H9 (cell line): ENCODE measurements at regions not wholly inside any gene's neighbourhood (a gene's known extent, or its start where the extent isn't known, plus 50 kb on each side); places are given as distances from the start of the nearest gene placed in this dataset.

Experiments
- DNase-seq: peaks from one replicate; pipeline ENCODE4 v3.0.0-alpha.2; 2017
- H2AFZ ChIP-seq: one replicate; pipeline ENCODE4 v1.6.1; 2013; ENCODE audit warnings: mild to moderate bottlenecking, low read length, control low read depth, moderate library complexity
- H2AK5ac ChIP-seq: 2 replicates; pipeline ENCODE4 v1.6.1; 2013; ENCODE audit warnings: low read length, control low read depth, mixed read lengths; ENCODE audit not compliant: insufficient read length
- H2BK120ac ChIP-seq: one replicate; pipeline ENCODE4 v1.6.1; 2013; ENCODE audit warnings: low read depth, mild to moderate bottlenecking, low read length, control low read depth, inconsistent platforms; ENCODE audit not compliant: poor library complexity, severe bottlenecking
- H2BK12ac ChIP-seq: 2 replicates; pipeline ENCODE4 v1.6.1; 2013; ENCODE audit warnings: low read length, control low read depth, mixed read lengths, low read depth; ENCODE audit not compliant: insufficient read length
- H2BK15ac ChIP-seq: 2 replicates; pipeline ENCODE4 v1.6.1; 2013; ENCODE audit warnings: low read depth, low read length, control low read depth
- H2BK20ac ChIP-seq: one replicate; pipeline ENCODE4 v1.6.1; 2013; ENCODE audit warnings: low read depth, mild to moderate bottlenecking, low read length, control low read depth, inconsistent platforms; ENCODE audit not compliant: poor library complexity, severe bottlenecking
- H2BK5ac ChIP-seq: 2 replicates; pipeline ENCODE4 v1.6.1; 2013; ENCODE audit warnings: low read length, control low read depth, mixed read lengths; ENCODE audit not compliant: insufficient read length
- H3K14ac ChIP-seq: 2 replicates; pipeline ENCODE4 v1.6.1; 2013; ENCODE audit warnings: low read length, control low read depth; ENCODE audit not compliant: insufficient read depth
- H3K18ac ChIP-seq: 2 replicates; pipeline ENCODE4 v1.6.1; 2013; ENCODE audit warnings: low read depth, mild to moderate bottlenecking, mixed read lengths, low read length, control low read depth; ENCODE audit not compliant: insufficient read length
- H3K23ac ChIP-seq: 2 replicates; pipeline ENCODE4 v1.6.1; 2013; ENCODE audit warnings: low read length, control low read depth, mixed read lengths, low read depth; ENCODE audit not compliant: insufficient read length
- H3K23me2 ChIP-seq: 2 replicates; pipeline ENCODE4 v1.6.1; 2013; ENCODE audit warnings: low read depth, mild to moderate bottlenecking, mixed read lengths, low read length, control low read depth; ENCODE audit not compliant: insufficient read length, poor library complexity, severe bottlenecking
- H3K27ac ChIP-seq: 2 replicates; pipeline ENCODE4 v1.5.1; 2013; ENCODE audit warnings: low read length, control low read depth, mixed read lengths, low read depth; ENCODE audit not compliant: insufficient read length
- H3K27me3 ChIP-seq: 2 replicates; pipeline ENCODE4 v1.6.1; 2013; ENCODE audit warnings: low read length, control low read depth, inconsistent platforms; ENCODE audit not compliant: insufficient read depth
- H3K4ac ChIP-seq: 2 replicates; pipeline ENCODE4 v1.6.1; 2013; ENCODE audit warnings: low read depth, mild to moderate bottlenecking, control low read depth, inconsistent platforms, low read length, moderate library complexity
- H3K4me1 ChIP-seq: 2 replicates; pipeline ENCODE4 v1.6.1; 2013; ENCODE audit warnings: low read length, control low read depth, inconsistent platforms; ENCODE audit not compliant: insufficient read depth
- H3K4me2 ChIP-seq: 2 replicates; pipeline ENCODE4 v1.6.1; 2013; ENCODE audit warnings: low read length, control low read depth, mixed read lengths; ENCODE audit not compliant: insufficient read length, insufficient read depth
- H3K56ac ChIP-seq: 2 replicates; pipeline ENCODE4 v1.6.1; 2013; ENCODE audit warnings: low read depth, mild to moderate bottlenecking, mixed read lengths, low read length, control low read depth; ENCODE audit not compliant: insufficient read length
- H3K79me1 ChIP-seq: 2 replicates; pipeline ENCODE4 v1.6.1; 2013; ENCODE audit warnings: low read depth, mild to moderate bottlenecking, moderate library complexity, low read length, control low read depth, inconsistent platforms; ENCODE audit not compliant: insufficient read depth, poor library complexity, severe bottlenecking
- H3K79me2 ChIP-seq: 2 replicates; pipeline ENCODE4 v1.6.1; 2013; ENCODE audit warnings: low read length, control low read depth, inconsistent platforms; ENCODE audit not compliant: insufficient read depth
- H3K9ac ChIP-seq: 2 replicates; pipeline ENCODE4 v1.6.1; 2013; ENCODE audit warnings: low read length, control low read depth, mixed read lengths; ENCODE audit not compliant: insufficient read length; ENCODE audit errors: extremely low read depth
- H3K9me3 ChIP-seq: one replicate; pipeline ENCODE4 v1.6.1; 2013; ENCODE audit warnings: low read depth, low read length, inconsistent platforms; ENCODE audit not compliant: control insufficient read depth
- H3T11ph ChIP-seq: one replicate; pipeline ENCODE4 v1.6.1; 2013; ENCODE audit warnings: mild to moderate bottlenecking, low read length, control low read depth, inconsistent platforms
- H4K20me1 ChIP-seq: one replicate; pipeline ENCODE4 v1.6.1; 2013; ENCODE audit not compliant: control insufficient read depth, insufficient read length, insufficient read depth
- H4K5ac ChIP-seq: 2 replicates; pipeline ENCODE4 v1.6.1; 2013; ENCODE audit warnings: low read depth, mild to moderate bottlenecking, mixed read lengths, low read length, control low read depth; ENCODE audit not compliant: insufficient read length
- H4K8ac ChIP-seq: replicated peaks from 2 replicates; pipeline ENCODE4 v1.6.1; 2013; ENCODE audit warnings: low read length, control low read depth, mixed read lengths, low read depth; ENCODE audit not compliant: insufficient read length
- H4K91ac ChIP-seq: 2 replicates; pipeline ENCODE4 v1.6.1; 2013; ENCODE audit warnings: low read depth, mild to moderate bottlenecking, moderate library complexity, mixed read lengths, low read length, control low read depth; ENCODE audit not compliant: insufficient read length
- H3K27ac Mint-ChIP-seq, 3 experiments: 2 replicates in 2 of 3; 3 replicates in 1 of 3; pipeline ENCODE4 v1.8.0; 2020 to 2021; ENCODE audit warnings: mixed read lengths in 3 of 3, mild to moderate bottlenecking in 1 of 3, moderate library complexity in 1 of 3
- H3K27me3 Mint-ChIP-seq: 2 replicates; pipeline ENCODE4 v1.8.0; 2021; ENCODE audit warnings: low read depth, mild to moderate bottlenecking, moderate library complexity, mixed read lengths
- H3K36me3 Mint-ChIP-seq, 3 experiments: 2 replicates in 2 of 3; 3 replicates in 1 of 3; pipeline ENCODE4 v1.8.0; 2020 to 2021; ENCODE audit warnings: low read depth in 3 of 3, mixed read lengths in 3 of 3; ENCODE audit not compliant: insufficient read depth in 1 of 3
- H3K4me1 Mint-ChIP-seq, 2 experiments: 2 replicates each; pipeline ENCODE4 v1.8.0; 2020; ENCODE audit warnings: mixed read lengths in 2 of 2
- H3K4me3 Mint-ChIP-seq, 2 experiments: 2 replicates in 1 of 2; 3 replicates in 1 of 2; pipeline ENCODE4 v1.8.0; 2020 to 2021; ENCODE audit warnings: mild to moderate bottlenecking in 2 of 2, mixed read lengths in 2 of 2, moderate library complexity in 1 of 2
- H3K9me3 Mint-ChIP-seq, 2 experiments: 2 replicates in 1 of 2; 3 replicates in 1 of 2; pipeline ENCODE4 v1.8.0; 2020; ENCODE audit warnings: mild to moderate bottlenecking in 2 of 2, mixed read lengths in 2 of 2, moderate library complexity in 1 of 2
- WGBS: extraction: QIAGEN DNeasy Blood & Tissue Kit; methylation state at CpG from one replicate; pipeline ENCODE4 v1.1.7; 2013; ENCODE audit warnings: missing lambda C conversion rate, low lambda C conversion rate, mixed read lengths; ENCODE audit not compliant: insufficient read length; ENCODE audit errors: extremely low coverage; 5-methylcytosine and 5-hydroxymethylcytosine counted together
- TF ChIP-seq, protein P1 (sequence below): fragments of 200-600 bp; sonication (generic); conservative IDR thresholded peaks from 3 replicates; pipeline ENCODE4 v1.8.0; 2021; ENCODE audit warnings: antibody characterized with exemption, mild to moderate bottlenecking

DNA sequence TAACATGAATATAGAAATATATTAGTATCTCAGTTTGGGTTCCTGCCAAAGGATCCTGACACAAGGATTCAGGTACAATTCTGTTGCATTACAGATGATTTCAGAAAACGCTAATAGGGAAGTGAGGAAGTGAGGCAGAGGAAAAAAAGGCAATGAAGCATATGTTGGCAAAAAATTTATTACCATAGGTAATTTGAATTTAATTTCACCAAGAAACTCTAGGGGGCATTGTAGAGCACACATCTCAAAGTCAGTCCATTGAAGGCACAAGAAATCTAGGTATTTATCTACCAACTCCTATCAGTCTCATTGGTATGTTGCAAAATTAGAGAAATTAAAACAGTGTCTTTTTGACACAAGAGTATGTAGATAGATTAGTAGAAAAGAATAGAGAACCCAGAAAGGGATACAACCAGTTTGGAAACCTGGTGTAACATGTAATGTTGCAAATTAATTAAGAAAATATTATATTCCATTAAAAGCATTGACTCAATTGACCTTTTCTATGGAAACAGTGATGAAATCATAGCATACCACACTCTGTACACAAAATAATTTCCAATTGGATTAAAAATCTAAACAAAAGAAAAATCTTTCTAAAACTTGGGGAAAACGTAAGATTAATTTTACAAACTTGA is 104.9 kb upstream of the SNX7 start:
- no peaks in the 10 kb centered on the region for H4K20me1 ChIP-seq
- H2BK15ac ChIP-seq, result no peak overlapping the region
- H3K27ac Mint-ChIP-seq, result no peak overlapping the region
- H3K9me3 Mint-ChIP-seq, result peaks cover 4 to 8% of the 10 kb centered on the region in 2 experiments
- peaks cover 9 to 15% of the 10 kb centered on the region in 2 experiments for H3K4me1 Mint-ChIP-seq
- no peak overlapping the region for H3K23ac ChIP-seq
- TF ChIP-seq, protein P1, sequence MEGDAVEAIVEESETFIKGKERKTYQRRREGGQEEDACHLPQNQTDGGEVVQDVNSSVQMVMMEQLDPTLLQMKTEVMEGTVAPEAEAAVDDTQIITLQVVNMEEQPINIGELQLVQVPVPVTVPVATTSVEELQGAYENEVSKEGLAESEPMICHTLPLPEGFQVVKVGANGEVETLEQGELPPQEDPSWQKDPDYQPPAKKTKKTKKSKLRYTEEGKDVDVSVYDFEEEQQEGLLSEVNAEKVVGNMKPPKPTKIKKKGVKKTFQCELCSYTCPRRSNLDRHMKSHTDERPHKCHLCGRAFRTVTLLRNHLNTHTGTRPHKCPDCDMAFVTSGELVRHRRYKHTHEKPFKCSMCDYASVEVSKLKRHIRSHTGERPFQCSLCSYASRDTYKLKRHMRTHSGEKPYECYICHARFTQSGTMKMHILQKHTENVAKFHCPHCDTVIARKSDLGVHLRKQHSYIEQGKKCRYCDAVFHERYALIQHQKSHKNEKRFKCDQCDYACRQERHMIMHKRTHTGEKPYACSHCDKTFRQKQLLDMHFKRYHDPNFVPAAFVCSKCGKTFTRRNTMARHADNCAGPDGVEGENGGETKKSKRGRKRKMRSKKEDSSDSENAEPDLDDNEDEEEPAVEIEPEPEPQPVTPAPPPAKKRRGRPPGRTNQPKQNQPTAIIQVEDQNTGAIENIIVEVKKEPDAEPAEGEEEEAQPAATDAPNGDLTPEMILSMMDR, result peak; percentile 72
- no peak overlapping the region for H2AFZ ChIP-seq
- no peak overlapping the region for H3K18ac ChIP-seq
- H3K9ac ChIP-seq, result no peak overlapping the region
- H2BK20ac ChIP-seq, result no peak overlapping the region
- no peak overlapping the region for H4K5ac ChIP-seq
- no peaks in the 10 kb centered on the region for H3K23me2 ChIP-seq
- H3K56ac ChIP-seq, result no peak overlapping the region
- no peaks in the 10 kb centered on the region for H3K79me2 ChIP-seq
- no peak overlapping the region for H3K27ac ChIP-seq
- no peak overlapping the region for H3K4ac ChIP-seq
- no peak overlapping the region for H3T11ph ChIP-seq
- no CpG with 5 or more reads among the region's 2 CpGs for WGBS
- no peak overlapping the region for H4K8ac ChIP-seq
- no peak overlapping the region for H3K4me3 Mint-ChIP-seq
- no peaks in the 10 kb centered on the region for H3K79me1 ChIP-seq
- H3K9me3 ChIP-seq, result no peaks in the 10 kb centered on the region
- no peak overlapping the region for H3K4me2 ChIP-seq
- no peaks in the 10 kb centered on the region for H3K4me1 ChIP-seq
- H4K91ac ChIP-seq, result no peak overlapping the region
- peaks cover 9% of the 10 kb centered on the region for H3K27me3 Mint-ChIP-seq
- H2BK120ac ChIP-seq, result no peak overlapping the region
- H2BK5ac ChIP-seq, result no peak overlapping the region
- H2BK12ac ChIP-seq, result no peak overlapping the region
- DNase-seq, result no peak
- peaks cover 0 to 10% (median 0%) of the 10 kb centered on the region in 3 experiments; a peak in 3 of 7 replicates for H3K36me3 Mint-ChIP-seq
- no peak overlapping the region for H2AK5ac ChIP-seq
- H3K27me3 ChIP-seq, result no peaks in the 10 kb centered on the region
- H3K14ac ChIP-seq, result no peak overlapping the region
